ENCODE measurements at regions not wholly inside any gene's neighbourhood (a gene's known extent, or its start where the extent isn't known, plus 50 kb on each side); places are given as distances from the start of the nearest gene placed in this dataset.

DNA sequence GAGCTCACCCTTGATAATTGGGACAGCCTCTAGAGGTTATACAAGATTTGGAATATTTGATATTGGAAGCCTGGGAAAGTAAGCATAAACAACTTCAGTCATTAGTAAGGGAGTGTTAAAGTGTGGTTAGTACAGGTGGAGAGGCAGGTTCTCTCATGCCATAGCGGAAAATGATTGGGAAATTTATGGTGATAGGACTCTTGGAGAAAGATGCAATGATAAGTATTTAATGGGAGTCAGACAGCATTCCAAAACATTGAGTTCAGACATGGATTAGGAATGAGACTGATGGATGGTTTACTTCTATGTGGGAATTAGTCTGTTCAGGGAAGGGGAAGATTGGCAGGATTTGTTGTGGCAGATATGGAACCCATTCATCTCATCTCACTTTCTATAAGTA is 152.7 kb downstream of the MCHR2 start:
- WGBS (ENCODE audit: insufficient coverage, low coverage, missing lambda C conversion rate), result 0% methylated on average over 1 of the region's 1 CpG
- FAIRE-seq, result no peak
- no peaks in the 10 kb centered on the region for H3K4me1 ChIP-seq (replicated peaks in 1 of 2; ENCODE audit: control insufficient read depth in 2 of 2, insufficient read depth in 2 of 2, low read length in 2 of 2)
- H3K27ac ChIP-seq (ENCODE audit: extremely low read depth, low read depth, low read length), result no peak overlapping the region
- H3K4me2 ChIP-seq (ENCODE audit: insufficient read depth, low read length), result no peak overlapping the region
- POLR2A ChIA-PET, result no interaction called here
- CTCF ChIA-PET (ENCODE audit: low intra/inter-chr PET ratio), result no interaction called here
- intact Hi-C loops (cut with micrococcal nuclease) (no loop called here), in situ Hi-C loops (cut with MboI) (no loop called here)
- no peak for DNase-seq (ENCODE audit: extremely low read depth in 1 of 4, low spot score in 3 of 4)
- H3K36me3 ChIP-seq (ENCODE audit: control insufficient read depth, insufficient read depth, low read length), result no peaks in the 10 kb centered on the region
- H4K20me1 ChIP-seq (replicated peaks; ENCODE audit: control insufficient read depth, insufficient read depth, low read length), result no peaks in the 10 kb centered on the region
- no TSS peak for BruUV-seq (replicated peaks)
- H3K4me3 ChIP-seq, result no peak overlapping the region
- no peaks in the 10 kb centered on the region for H3K79me2 ChIP-seq (ENCODE audit: control insufficient read depth, insufficient read depth, low read length)
- no peaks in the 10 kb centered on the region for H3K9me1 ChIP-seq (ENCODE audit: control insufficient read depth, insufficient read depth, low read length)
- ATAC-seq, result no peak
- H3K9me3 ChIP-seq (replicated peaks; ENCODE audit: control insufficient read depth, insufficient read depth, low read depth, low read length), result no peaks in the 10 kb centered on the region
- TF ChIP-seq, protein P1, sequence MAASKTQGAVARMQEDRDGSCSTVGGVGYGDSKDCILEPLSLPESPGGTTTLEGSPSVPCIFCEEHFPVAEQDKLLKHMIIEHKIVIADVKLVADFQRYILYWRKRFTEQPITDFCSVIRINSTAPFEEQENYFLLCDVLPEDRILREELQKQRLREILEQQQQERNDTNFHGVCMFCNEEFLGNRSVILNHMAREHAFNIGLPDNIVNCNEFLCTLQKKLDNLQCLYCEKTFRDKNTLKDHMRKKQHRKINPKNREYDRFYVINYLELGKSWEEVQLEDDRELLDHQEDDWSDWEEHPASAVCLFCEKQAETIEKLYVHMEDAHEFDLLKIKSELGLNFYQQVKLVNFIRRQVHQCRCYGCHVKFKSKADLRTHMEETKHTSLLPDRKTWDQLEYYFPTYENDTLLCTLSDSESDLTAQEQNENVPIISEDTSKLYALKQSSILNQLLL (CRISPR knock-in tag; IDR thresholded peaks at IDR 0.05; ENCODE audit: borderline replicate concordance), result no peak
- TF ChIP-seq ZNF507 (tag; conservative IDR thresholded peaks at IDR 0.05) (no peak), PYGO2 (tag; IDR thresholded peaks at IDR 0.05) (no peak), KLF1 (tag; IDR thresholded peaks at IDR 0.05) (no peak), RBM17 (IDR thresholded peaks at IDR 0.05; ENCODE audit: borderline replicate concordance, low read depth, low read length) (no peak), NR2C2 (CRISPR knock-in tag; IDR thresholded peaks at IDR 0.05) (no peak), NR2C2 (tag; IDR thresholded peaks at IDR 0.05) (no peak), TARDBP (IDR thresholded peaks at IDR 0.05) (no peak)
- TF ChIP-seq, protein P2, sequence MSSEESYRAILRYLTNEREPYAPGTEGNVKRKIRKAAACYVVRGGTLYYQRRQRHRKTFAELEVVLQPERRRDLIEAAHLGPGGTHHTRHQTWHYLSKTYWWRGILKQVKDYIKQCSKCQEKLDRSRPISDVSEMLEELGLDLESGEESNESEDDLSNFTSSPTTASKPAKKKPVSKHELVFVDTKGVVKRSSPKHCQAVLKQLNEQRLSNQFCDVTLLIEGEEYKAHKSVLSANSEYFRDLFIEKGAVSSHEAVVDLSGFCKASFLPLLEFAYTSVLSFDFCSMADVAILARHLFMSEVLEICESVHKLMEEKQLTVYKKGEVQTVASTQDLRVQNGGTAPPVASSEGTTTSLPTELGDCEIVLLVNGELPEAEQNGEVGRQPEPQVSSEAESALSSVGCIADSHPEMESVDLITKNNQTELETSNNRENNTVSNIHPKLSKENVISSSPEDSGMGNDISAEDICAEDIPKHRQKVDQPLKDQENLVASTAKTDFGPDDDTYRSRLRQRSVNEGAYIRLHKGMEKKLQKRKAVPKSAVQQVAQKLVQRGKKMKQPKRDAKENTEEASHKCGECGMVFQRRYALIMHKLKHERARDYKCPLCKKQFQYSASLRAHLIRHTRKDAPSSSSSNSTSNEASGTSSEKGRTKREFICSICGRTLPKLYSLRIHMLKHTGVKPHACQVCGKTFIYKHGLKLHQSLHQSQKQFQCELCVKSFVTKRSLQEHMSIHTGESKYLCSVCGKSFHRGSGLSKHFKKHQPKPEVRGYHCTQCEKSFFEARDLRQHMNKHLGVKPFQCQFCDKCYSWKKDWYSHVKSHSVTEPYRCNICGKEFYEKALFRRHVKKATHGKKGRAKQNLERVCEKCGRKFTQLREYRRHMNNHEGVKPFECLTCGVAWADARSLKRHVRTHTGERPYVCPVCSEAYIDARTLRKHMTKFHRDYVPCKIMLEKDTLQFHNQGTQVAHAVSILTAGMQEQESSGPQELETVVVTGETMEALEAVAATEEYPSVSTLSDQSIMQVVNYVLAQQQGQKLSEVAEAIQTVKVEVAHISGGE (CRISPR knock-in tag; IDR thresholded peaks at IDR 0.05), result no peak
- H2AFZ ChIP-seq (ENCODE audit: low read depth, low read length), result no peak overlapping the region
- no peak overlapping the region for H3K9ac ChIP-seq (ENCODE audit: insufficient read depth in 1 of 2, low read depth in 2 of 2, low read length in 2 of 2)
- no peaks in the 10 kb centered on the region; a peak in 1 of 5 replicates for H3K27me3 ChIP-seq (ENCODE audit: control insufficient read depth in 2 of 2, insufficient read depth in 2 of 2, low read length in 2 of 2)

Measured in K562 (cell line).